NCI-H1930 (cell line): ENCODE measurements at regions not wholly inside any gene's neighbourhood (a gene's known extent, or its start where the extent isn't known, plus 50 kb on each side); places are given as distances from the start of the nearest gene placed in this dataset.

ENCODE experiments used
- DNase-seq, 2 experiments: peaks; one replicate each; lab custom pipeline; 2025; lab: John Stamatoyannopoulos, UW

GRCh38 chr5:3278643-3279042 lies 317.0 kb upstream of the IRX1 start:
- DNase-seq, result no peak

- DNase-seq, result no peak
These were observed 317.9 kb upstream of the IRX1 start for GRCh38 chr5:3277590-3278196.

GRCh38 chr5:3276896-3277295 lies 318.7 kb upstream of the IRX1 start:
- DNase-seq, result peak in 1 of 2 experiments; percentile 31

- DNase-seq, result no peak
These were observed 326.1 kb upstream of the IRX1 start for GRCh38 chr5:3269395-3270169.

- no peak for DNase-seq
These were observed 326.8 kb upstream of the IRX1 start for GRCh38 chr5:3268760-3269330.

- DNase-seq, result no peak
These were observed 328.8 kb upstream of the IRX1 start for GRCh38 chr5:3266861-3267260.

- no peak for DNase-seq
These were observed 329.7 kb upstream of the IRX1 start for GRCh38 chr5:3265936-3266335.

- DNase-seq, result no peak
These were observed 330.3 kb upstream of the IRX1 start for GRCh38 chr5:3265131-3265885.

- DNase-seq, result no peak
These were observed 333.2 kb upstream of the IRX1 start for GRCh38 chr5:3262451-3262850.

- no peak for DNase-seq
These were observed 334.6 kb upstream of the IRX1 start for GRCh38 chr5:3261081-3261480.

- no peak for DNase-seq
These were observed 337.6 kb upstream of the IRX1 start for GRCh38 chr5:3258050-3258449.

GRCh38 chr5:3252235-3252634 lies 343.4 kb upstream of the IRX1 start:
- no peak for DNase-seq

GRCh38 chr5:3251784-3252183 lies 343.8 kb upstream of the IRX1 start:
- no peak for DNase-seq

- no peak for DNase-seq
These were observed 346.2 kb upstream of the IRX1 start for GRCh38 chr5:3249401-3249800.

GRCh38 chr5:3237276-3237868 lies 358.3 kb upstream of the IRX1 start:
- DNase-seq, result no peak

GRCh38 chr5:3234566-3234965 lies 361.1 kb upstream of the IRX1 start:
- no peak for DNase-seq

GRCh38 chr5:3230941-3231340 lies 364.7 kb upstream of the IRX1 start:
- DNase-seq, result no peak

GRCh38 chr5:3230254-3230653 lies 365.4 kb upstream of the IRX1 start:
- DNase-seq, result no peak

- no peak for DNase-seq
These were observed 369.3 kb upstream of the IRX1 start for GRCh38 chr5:3226196-3226920.

GRCh38 chr5:3225201-3225960 lies 370.3 kb upstream of the IRX1 start:
- no peak for DNase-seq

GRCh38 chr5:3222924-3223323 lies 372.7 kb upstream of the IRX1 start:
- no peak for DNase-seq
